Prostate gland (tissue), 2 donors: ENCODE measurements at regions not wholly inside any gene's neighbourhood (a gene's known extent, or its start where the extent isn't known, plus 50 kb on each side); places are given as distances from the start of the nearest gene placed in this dataset.

Experiments used
- DNase-seq: peaks from one replicate; pipeline ENCODE4 v3.0.0-alpha.2; 2019; ENCODE audit warnings: low spot score
- H3K27ac ChIP-seq, 2 donors: fragments of 200-600 bp; sonication (generic); 2 replicates each; pipeline ENCODE4 v1.5.1; 2017 to 2019
- H3K27me3 ChIP-seq: fragments of 200-600 bp; sonication (generic); replicated peaks from 2 replicates; pipeline ENCODE4 v1.5.1; 2019; ENCODE audit not compliant: insufficient read depth
- H3K36me3 ChIP-seq, 2 donors: fragments of 200-600 bp; sonication (generic); 1 replicate in 1 of 2; 2 replicates in 1 of 2; pipeline versions ENCODE4 v1.5.1 to v1.8.1; 2017 to 2019
- H3K4me1 ChIP-seq: fragments of 200-600 bp; sonication (generic); replicated peaks from 2 replicates; pipeline ENCODE4 v1.5.1; 2019
- H3K4me3 ChIP-seq, 2 donors: fragments of 200-600 bp; sonication (generic); 2 replicates each; pipeline ENCODE4 v1.5.1; 2017 to 2019
- H3K9me3 ChIP-seq: fragments of 200-600 bp; sonication (generic); 2 replicates; pipeline ENCODE4 v1.5.1; 2017
- CTCF ChIP-seq, 4 experiments: fragments of 200-600 bp in 2 of 4; fragments of 450-650 bp in 2 of 4; sonication (generic) in 2 of 4; IDR thresholded peaks; 1 replicate in 3 of 4; 2 replicates in 1 of 4; pipeline ENCODE4 v1.5.1; 2016 to 2019; ENCODE audit warnings: antibody characterized with exemption in 4 of 4, mild to moderate bottlenecking in 2 of 4, moderate library complexity in 2 of 4
- POLR2A ChIP-seq: fragments of 450-650 bp; IDR thresholded peaks from one replicate; pipeline ENCODE4 v1.6.1; 2016; ENCODE audit warnings: antibody characterized with exemption, mild to moderate bottlenecking
- POLR2AphosphoS5 ChIP-seq: sonication (generic); formaldehyde crosslinking; IDR thresholded peaks from one replicate; pipeline ENCODE4 v1.6.1; 2017; ENCODE audit warnings: antibody characterized with exemption
- WGBS: methylation state at CpG from one replicate; pipeline ENCODE4 v1.1.5; 2018; 5-methylcytosine and 5-hydroxymethylcytosine counted together
- intact Hi-C: fragments of 100-400 bp; cut with DNase I; formaldehyde crosslinking; loops from one replicate; pipeline ENCODE4 v1.14.2; 2022

DNA sequence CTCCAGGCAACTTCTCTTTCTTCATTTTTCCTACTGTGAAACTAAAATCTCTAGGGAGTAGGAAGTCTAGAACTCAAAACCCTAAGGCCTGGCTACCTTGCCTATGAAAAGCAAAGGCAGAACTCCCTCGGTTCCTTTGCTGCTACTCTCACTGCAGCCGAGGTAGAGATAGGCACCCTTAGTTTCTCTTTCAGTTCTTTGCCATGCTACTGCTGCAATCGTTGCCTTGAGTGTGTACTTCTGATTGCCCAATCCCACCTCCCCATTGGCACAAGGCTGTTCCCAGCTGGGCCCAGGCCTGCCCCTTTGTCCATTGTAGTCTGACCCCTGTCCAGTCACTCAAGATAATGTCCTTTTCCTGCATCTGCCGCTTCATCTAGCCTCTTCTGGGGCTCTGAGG lies 92.3 kb upstream of the MRPS22 start:
- no peak overlapping the region for H3K4me3 ChIP-seq
- H3K36me3 ChIP-seq = no peaks in the 10 kb centered on the region
- no peaks in the 10 kb centered on the region for H3K4me1 ChIP-seq
- H3K27me3 ChIP-seq = no peaks in the 10 kb centered on the region
- 83% methylated on average over 4 of the region's 4 CpGs for WGBS
- intact Hi-C loops = no loop called here
- no peak for DNase-seq
- TF ChIP-seq CTCF (IDR thresholded peaks at IDR 0.05) (no peak), POLR2AphosphoS5 (no peak), POLR2A (no peak)
- H3K27ac ChIP-seq = no peak overlapping the region
- H3K9me3 ChIP-seq = no peaks in the 10 kb centered on the region

DNA sequence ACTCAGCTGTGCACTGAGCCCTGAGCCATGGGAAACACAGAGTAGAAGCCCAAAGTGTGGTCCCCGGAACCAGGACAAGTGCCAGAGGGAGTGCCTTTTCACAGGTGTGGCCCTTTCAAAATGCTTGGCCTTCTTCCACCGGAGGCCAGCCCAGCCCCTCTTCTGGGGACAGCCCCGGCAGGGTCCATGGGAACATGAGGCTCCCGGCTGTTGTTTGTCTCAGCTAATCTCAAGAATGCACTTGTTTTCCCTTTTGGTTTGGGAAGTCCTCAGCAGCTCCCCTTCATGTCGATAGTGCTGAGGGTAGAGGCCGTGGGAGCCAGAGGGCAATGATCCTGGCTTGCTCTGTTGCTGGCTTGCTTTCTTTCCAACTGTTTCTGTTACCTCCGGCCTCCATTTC lies 91.1 kb upstream of the MRPS22 start:
- no peak for DNase-seq

DNA sequence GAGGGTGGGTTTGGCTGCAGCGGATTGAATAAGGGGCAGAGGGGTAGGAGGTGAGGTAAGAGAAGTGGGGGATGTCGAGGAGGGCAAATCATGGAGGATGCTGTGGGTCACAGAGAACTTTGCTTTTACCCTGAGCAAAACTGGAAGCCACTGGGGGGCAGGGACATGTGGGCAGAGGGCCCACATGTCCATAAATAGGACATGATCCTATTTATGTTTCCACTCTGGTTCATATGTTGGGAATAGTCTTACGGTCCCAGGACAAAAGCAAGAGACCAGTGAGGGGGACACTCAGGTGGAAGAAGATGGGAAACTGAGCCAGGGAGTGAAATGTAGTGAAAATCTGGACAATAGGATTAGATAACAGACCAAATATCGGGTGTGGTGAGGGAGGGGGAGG lies 85.5 kb upstream of the MRPS22 start:
- H3K27me3 ChIP-seq = no peaks in the 10 kb centered on the region
- no peaks in the 10 kb centered on the region for H3K4me1 ChIP-seq
- H3K9me3 ChIP-seq = no peaks in the 10 kb centered on the region
- WGBS = 71% methylated on average over 4 of the region's 4 CpGs
- TF ChIP-seq POLR2AphosphoS5 (no peak), CTCF (IDR thresholded peaks at IDR 0.05) (no peak), POLR2A (no peak)
- no peak for DNase-seq
- intact Hi-C loops = no loop called here
- H3K27ac ChIP-seq = no peak overlapping the region
- H3K36me3 ChIP-seq = no peaks in the 10 kb centered on the region
- H3K4me3 ChIP-seq = no peak overlapping the region

More for the DNA sequence above, 91.1 kb upstream of the MRPS22 start:
- no peak for TF ChIP-seq POLR2AphosphoS5
- no peak for TF ChIP-seq CTCF (IDR thresholded peaks at IDR 0.05)
- TF ChIP-seq POLR2A = no peak
- Histone ChIP-seq H3K27ac (no peak overlapping the region), H3K36me3 (no peaks in the 10 kb centered on the region), H3K9me3 (no peaks in the 10 kb centered on the region), H3K4me3 (no peak overlapping the region), H3K27me3 (no peaks in the 10 kb centered on the region), H3K4me1 (no peaks in the 10 kb centered on the region)
- WGBS = 69% methylated on average over 7 of the region's 7 CpGs
- intact Hi-C loops = no loop called here

DNA sequence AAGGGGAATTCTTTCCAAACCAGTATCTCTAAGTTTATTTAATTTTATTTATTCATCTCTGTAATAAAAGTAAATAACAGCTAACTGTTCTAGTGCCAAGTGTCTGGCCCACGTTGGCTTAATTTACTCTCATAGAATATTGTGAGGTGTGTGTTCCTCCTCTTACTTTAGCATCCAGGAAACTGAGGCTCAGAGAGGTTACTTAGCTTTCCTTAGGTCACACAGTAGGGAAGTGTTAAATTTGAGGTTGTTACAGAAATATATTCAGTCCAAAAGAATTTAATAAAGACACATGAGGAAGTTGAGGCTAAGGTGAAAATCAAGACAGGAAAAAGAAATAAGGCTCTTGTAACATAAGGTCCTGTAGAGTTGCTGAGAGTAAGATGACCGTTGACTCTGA lies 84.4 kb upstream of the MRPS22 start:
- H3K4me3 ChIP-seq = no peak overlapping the region
- no peak for TF ChIP-seq POLR2A
- no peak for TF ChIP-seq POLR2AphosphoS5
- no peak for TF ChIP-seq CTCF (IDR thresholded peaks at IDR 0.05)
- DNase-seq = no peak
- H3K27me3 ChIP-seq = no peaks in the 10 kb centered on the region
- 40% methylated on average over 2 of the region's 2 CpGs for WGBS
- intact Hi-C loops = no loop called here
- no peak overlapping the region for H3K27ac ChIP-seq
- no peaks in the 10 kb centered on the region for H3K4me1 ChIP-seq
- H3K9me3 ChIP-seq = no peaks in the 10 kb centered on the region
- H3K36me3 ChIP-seq = no peaks in the 10 kb centered on the region

DNA sequence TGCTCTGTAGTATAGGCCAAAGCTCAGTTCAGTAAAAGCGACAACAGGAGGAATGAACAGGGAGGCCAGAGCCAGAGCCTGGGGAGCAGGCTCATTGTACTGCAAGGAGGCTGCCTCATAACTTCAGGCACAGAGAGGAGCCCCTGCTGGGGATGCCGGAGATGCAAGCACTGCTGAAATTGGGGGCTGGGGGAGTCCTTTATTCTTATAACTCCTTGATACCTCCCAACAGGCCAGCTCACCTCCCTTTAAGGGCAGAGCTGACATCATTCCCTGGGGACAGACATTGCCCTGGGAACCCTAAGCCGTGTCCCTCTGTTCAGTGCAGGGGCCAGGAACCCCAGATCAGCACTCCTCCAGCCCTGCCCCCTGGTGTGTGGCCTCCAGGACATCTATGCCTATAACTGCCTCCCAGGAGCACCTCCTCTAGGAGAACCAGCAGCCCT lies 83.8 kb upstream of the MRPS22 start:
- no peaks in the 10 kb centered on the region for H3K9me3 ChIP-seq
- H3K27ac ChIP-seq = no peak overlapping the region
- intact Hi-C loops = no loop called here
- TF ChIP-seq CTCF (IDR thresholded peaks at IDR 0.05) (no peak), POLR2A (no peak), POLR2AphosphoS5 (no peak)
- WGBS = 87% methylated on average over 3 of the region's 3 CpGs
- DNase-seq = no peak
- no peaks in the 10 kb centered on the region for H3K4me1 ChIP-seq
- no peaks in the 10 kb centered on the region for H3K27me3 ChIP-seq
- no peak overlapping the region for H3K4me3 ChIP-seq
- H3K36me3 ChIP-seq = no peaks in the 10 kb centered on the region
